HG02588 (cell line): ENCODE measurements at regions not wholly inside any gene's neighbourhood (a gene's known extent, or its start where the extent isn't known, plus 50 kb on each side); places are given as distances from the start of the nearest gene placed in this dataset.

ENCODE experiments used
- ATAC-seq: cut with Tn5 transposase; IDR thresholded peaks from one replicate; pipeline ENCODE4 v1.9.1; 2021; ENCODE audit warnings: mild to moderate bottlenecking, moderate library complexity; ENCODE audit not compliant: unreplicated experiment

DNA sequence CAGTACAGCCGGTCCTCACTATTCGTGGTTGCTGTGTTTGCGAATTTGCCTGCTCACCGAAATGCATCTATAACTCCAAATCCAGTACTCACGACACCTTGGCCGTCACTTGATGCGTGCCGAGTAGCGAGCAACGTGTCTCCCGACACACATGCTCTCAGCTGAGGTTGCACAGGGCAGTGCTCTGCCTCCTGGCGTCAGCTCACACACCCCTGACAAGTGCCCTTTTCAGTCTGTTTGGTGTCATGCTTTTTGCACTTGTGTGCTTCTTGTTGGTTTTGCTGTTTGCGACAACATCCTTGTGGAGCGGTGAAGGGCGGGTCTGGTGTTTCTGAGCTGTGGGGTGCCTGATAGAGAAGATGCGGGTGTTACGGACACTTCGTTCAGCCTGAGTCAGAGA, 110.4 kb upstream of the RFLNA start:
- no peak for ATAC-seq

DNA sequence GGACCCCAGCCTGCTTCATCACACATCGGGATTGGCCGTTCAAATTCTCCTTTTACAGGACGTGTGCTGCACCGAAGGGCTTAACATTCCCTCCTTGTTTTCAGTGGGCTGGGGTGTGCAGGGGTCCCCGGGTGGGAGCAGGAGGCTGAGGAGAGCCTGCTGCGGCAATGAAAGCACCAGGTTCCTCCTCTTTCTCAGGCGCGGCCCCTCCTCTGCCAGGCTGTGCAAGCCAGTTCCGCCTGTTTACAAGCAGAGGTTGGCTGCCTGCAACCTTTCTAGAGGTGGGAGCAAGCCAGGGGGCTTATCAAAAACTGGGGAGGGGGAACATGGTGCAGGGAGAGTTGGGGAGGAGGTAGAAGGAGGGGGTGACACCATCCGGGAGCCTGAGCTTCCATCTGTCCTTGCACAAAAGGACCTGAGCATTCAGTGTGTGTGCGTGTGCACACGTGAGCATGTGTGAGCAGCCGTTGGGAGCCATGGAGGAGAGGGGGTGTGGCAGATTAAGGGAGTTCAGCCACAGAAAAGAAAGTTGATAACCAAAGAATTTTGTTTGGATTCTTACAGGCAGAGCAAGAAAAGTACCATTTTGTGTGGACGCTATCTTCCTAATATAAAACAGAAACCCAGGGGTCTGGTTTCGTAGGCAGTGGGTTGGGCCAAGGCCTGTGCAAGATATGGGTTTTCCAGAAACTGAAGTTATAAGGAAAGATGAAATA, 108.8 kb upstream of the RFLNA start:
- no peak for ATAC-seq

DNA sequence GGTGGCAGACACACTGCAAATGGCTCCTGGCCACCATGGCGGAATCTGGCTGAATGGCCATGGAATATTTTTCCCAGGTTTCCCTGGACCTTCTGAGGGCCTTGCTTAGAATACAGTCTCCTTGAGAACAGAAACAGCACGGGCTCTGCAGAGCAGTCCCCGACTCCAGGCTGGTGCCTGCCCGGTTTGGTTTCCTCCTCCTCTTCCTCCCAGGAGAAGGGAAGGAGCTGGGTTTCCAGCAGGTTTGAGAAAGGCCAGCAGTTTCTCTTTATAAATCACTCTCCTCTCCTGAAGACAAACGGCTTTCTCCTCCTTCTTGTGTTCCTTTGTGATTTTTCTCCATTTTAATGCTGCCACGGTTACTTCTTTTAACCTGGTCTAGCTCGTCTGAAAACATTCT, 106.8 kb upstream of the RFLNA start:
- ATAC-seq = no peak

DNA sequence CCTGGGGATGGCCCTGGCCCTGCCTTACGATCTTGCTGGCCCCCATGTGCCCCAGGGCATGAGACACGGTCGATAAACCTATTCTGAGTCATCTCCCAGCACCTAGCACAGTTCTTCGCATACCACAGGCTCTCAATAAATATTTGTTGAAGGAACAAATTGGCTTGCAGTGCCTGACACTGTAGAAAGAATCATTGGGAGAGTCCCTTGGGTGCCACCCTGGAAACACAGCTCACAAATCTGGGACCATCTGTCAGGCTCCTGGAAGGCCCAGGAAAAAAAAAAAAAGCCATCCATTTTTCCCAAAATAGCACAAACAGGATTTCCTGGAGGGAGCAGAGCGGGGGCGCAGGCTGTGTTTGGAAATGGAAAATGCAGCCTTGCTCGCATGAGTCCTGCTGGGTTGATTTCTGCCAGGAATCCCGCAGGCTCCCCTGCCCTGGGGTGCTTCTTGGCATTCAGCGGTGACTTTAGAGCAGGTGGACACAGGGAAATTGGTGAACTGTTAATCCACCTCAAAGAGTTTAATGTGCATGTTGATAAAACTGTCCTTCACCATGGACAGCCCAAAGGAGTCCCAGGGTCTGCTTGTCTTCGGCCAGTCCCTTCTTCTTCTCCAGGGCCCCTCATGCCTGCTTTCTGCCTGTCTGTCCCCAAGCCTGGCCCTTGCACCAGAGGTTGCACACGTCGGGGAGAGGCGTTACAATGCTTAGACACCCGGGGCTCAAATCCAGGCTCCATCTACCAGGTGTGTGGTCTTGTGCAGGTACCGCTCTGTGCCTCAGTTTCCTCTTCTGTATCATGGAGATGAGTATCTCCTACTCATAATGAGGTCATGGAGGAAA, 106.1 kb upstream of the RFLNA start:
- ATAC-seq = no peak

DNA sequence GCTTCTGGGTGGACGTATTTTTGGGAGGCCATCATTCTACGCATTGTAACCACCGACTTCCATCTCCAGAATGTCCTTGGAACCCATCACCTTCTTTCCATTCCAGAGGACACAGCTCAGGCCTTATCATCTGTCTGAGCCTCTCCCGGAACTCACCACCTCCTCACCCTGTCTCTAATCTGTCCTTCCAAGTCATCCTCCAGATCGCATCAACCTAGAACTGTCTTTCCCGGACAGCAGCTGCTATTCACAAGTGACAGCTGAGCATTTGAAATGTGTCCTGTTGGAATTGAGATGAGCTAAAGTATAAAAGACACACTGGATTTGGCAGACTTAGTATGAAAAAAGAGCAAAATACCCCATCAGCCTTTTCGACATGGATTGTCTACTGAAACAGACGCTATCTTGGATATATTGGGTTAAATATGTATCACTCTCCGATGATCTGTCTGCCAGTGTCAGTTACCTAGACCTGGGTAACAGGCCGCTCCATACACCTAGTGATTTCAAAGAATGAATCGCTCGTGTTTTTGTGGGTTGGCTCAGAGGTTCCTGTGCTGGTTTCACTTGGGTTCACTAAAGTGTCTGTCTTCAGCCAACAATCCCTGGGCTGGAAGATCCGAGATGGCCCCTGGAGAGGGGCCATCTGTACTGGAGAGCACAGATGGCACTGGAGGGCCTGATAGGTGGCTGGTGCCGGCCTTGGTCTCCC, 104.4 kb upstream of the RFLNA start:
- ATAC-seq = no peak

DNA sequence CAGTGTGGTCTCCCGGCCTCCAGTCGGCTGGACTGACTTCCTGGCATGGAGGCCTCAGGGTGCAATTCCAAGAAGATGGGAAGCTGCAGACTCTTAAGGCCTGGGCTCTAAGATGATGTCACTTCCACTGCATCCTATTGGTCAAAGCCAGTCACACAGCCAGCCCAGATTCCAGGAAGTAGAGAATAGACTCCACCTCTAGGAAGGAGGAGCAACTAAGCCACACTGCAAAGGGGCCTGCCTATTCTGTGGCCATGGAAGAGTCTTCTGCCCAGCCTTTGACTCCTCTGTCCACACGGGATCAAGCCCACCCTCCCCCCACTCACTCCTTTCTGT, 103.9 kb upstream of the RFLNA start:
- ATAC-seq = no peak

DNA sequence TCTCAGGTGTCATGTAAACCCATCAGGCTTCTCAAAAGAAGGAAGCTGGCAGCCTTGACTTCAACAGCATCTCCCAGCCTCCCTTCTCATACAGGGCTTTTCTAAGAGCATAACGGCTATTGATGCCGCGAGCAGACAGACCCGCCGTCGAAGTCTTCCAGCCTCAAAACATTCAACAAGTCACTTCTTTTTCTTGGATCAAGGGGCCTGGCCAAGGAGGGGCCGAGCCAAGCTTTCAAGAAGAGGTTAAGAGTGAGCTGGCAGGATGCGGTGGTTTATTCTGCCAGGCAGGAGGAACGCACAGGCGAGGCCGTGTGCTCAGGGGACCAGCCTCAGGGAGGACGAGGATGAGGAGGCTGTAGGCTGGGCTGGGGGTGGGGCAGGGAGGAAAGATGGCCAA, 102.9 kb upstream of the RFLNA start:
- no peak for ATAC-seq

DNA sequence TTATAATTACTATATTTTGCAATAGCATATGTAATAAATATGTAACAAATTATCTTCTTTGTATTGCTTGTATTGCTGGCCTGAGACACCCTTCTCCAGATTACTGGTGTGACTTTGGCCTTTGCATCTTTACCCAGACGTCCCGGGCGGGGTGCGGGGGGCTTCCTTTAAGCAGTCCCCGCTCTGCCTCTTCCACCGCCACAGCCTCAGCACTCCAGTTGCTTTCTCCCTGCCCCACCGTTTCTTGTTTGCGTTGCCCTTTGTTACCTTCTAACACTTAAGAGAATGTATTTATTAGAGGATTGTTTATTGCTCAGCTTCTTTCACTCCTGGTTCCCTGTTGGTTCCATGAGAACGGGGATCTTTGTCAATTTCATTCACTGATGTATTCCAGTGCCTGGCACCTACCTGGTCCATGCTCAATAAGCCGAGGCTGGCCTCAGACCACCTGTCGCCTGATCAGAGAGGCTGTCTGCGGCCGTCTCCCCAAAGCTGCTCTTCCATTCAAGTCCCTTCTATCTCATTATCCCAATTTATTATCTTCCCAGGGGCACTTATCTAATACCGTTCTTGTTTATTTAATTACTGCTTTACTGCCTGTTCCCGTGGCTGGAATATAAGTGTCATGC, 100.5 kb upstream of the RFLNA start:
- ATAC-seq = no peak

DNA sequence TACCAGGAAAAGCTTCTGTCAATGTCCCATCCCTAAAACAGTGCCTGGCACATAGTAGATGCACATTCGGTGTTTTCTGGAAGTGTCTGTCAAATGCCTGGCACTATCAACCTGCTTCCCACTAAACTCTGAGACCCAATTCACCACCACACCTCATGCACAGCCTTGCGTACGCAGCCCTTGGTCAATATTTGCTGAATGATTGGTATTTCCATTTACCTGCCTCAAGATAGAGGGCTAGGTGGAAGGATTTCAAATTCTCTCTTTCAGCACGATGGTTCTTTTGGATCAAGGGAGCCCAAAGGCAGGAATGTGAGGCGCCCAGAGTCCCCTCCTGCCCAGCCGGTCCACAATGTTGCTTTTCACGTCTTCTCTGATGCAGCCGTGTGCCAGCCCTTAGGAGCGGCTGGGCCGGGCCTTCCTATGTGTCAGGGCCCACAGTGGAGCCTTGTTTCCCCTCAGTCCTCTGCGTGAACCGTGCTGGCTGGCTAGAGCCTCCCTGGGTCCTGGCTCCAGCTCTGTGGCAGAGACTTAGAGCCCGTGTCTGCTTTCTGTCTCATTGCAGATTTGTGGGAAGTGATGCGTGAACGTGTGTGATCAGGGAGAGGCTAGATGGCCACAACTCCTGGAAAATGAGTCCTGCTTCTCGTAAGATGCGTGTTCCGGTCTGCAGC, 99.9 kb upstream of the RFLNA start:
- no peak for ATAC-seq

DNA sequence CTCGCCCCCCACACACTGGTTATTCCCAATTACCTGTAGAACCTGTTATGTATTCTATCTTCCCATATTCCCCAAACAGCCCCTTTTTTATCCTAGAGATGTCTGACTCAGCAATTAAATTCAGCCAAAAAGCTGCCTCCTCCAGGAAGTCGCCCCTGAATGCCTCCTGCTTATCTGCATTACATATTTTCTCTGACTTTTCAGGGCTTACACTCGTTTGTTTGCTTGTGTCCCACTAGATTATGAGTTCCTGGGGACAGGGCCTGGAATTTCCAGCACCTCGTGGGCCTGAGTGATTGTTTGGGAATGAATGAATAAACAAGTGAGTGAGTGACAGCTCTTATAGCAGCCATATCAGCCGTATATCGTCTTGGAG, 99.3 kb upstream of the RFLNA start:
- no peak for ATAC-seq

DNA sequence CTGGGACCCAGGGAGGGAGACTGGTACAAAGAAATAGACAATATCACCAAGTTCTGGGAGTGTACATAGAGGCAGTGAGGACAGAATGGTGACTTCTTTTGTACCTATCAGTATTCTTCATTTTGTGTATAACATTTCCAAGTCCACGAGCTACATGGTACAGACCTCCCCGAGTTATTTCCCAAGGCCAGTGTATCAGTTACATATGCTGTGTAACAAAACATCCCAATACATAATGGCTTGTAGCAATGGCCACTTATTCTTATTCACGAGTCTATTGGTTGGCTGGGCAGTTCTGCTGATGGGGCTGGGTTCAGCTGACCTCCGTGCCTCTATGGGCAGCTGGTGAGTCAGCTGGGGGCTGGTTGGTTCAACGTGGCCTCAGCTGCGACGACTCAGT, 98.7 kb upstream of the RFLNA start:
- no peak for ATAC-seq

DNA sequence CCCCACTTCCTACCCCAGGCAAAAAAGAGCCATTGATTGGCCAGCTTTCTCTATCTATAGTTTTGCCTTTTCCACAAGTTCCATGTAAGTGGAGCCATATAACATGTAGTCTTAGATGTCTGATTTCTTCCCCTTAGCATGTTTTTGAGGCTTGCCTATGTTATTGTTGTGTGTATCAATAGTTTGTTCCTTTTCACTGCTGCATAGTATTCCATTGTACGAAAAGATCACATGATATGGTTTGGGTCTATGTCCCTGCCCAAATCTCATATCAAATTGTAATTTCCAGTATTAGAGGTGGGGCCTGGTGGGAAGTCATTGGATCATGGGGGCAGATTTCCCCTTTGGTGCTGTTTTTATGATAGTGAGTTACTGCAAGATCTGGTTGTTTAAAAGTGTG, 93.6 kb upstream of the RFLNA start:
- no peak for ATAC-seq

DNA sequence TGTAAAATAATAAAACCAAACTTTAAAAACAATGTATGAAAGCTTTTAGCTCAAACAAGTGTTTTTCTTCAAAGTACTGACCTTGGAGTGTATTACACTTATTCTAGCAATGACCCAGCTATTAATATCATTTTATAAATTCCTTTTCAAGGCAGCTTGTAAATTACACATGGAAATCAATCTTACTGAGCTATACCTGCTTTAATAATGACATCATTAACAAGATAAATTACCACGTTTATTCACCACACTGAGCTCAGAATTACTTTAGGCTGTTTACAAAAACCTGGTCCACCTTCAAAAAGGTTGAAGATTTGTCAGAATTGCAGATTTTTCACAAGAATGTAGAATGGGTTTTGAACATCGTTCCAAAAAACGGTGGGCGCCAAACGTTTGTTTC, 91.7 kb upstream of the RFLNA start:
- ATAC-seq = no peak

DNA sequence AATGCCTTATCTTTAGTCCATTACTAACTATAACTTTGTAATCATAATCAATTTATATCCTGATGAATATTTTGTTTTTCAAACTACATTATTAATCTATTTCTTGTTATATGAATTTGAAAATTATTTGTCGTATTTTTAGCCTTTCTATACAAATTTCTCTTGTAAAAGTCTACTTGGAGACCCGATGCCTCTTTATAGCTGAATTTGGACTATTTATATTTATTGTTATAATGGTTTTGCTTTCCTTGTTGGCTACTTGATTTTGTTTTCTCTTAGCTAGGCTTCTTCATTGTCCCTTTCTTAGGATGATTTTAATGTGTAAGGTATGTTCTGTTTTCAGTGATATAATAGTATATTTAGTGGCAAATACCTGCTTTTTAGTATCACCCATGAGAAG, 89.5 kb upstream of the RFLNA start:
- no peak for ATAC-seq

DNA sequence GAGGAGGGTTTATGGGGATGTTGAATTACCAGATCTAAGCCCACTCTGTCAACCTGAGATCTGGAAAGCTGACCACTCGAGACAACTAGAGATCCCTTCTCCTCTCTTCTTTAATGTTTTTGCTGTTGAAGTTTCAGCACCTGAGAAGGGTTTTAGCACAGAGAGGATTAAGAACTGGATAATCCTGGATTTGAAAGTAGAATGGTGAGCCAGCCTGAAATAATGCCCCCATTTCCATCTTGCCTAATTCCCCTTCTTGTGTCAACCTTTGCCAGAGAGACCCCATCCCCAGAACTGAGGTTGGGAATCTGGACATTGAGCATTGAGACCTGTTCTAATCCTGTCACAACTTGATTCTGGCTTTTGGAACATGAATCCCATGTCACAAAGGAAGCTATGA, 87.8 kb upstream of the RFLNA start:
- no peak for ATAC-seq

DNA sequence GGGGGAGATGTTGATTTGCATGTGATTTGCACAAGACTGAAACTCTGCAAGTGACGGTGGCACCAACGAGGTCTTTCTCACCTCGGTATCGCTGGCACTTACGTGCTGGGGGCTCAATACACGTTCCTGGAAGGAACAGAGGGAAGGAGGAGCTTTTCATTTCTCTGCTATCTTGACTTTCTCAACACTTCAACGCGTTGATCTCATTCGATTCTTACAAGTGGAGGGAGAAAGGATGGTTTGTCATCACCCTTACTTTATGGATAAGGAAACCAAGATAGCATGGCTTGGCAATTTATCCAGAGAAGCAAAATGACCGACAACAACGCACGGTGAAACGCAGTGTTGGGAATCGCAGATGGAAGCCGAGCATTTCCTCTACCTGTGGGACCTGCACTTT, 87.3 kb upstream of the RFLNA start:
- no peak for ATAC-seq

DNA sequence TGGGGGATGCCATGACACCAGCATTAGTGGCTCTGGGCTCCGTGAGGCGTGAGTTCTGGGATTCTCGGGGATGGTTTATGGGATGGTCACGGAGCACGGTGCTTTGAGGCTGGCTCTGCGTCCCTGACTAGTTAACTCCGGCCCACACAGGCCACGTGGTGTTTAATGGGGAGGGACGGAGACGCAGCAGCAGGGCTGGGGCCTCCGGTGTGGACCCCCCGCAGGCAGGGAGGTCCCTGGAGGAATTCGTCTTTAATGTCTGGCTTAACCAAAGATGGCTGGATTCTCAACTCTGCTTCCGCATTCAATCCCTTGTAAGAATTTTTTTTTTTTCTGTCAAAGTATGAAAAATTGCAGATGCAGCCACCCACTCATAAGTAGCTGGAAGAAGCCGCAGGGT, 86.4 kb upstream of the RFLNA start:
- no peak for ATAC-seq

DNA sequence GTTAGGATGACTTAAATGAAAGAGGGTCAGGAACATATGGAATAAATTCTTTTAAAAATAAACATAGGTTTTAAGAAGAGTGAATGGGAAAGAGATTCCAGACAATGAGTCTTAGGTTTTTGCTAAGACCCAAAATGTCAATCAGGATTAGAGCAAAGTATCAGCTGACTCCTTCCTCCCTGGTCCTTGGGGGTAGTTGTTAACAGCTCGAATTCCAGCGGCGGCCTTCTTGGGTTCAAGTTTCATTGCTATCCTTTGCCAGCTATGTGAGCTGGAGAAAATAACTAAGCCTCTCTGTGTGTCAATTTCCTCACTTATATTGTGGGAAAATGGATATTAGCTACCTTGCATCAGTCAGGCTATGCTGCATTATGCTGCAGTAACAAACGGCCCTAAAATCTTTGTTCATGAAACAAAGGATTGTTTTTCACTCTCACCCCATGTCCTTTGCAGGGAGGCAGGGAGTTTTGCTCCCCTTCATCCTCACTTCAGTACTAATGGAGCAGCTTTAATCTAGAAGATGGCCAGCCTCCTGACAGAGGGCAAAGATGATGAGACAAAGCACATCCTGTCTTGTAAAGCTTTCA, 83.8 kb upstream of the RFLNA start:
- no peak for ATAC-seq

DNA sequence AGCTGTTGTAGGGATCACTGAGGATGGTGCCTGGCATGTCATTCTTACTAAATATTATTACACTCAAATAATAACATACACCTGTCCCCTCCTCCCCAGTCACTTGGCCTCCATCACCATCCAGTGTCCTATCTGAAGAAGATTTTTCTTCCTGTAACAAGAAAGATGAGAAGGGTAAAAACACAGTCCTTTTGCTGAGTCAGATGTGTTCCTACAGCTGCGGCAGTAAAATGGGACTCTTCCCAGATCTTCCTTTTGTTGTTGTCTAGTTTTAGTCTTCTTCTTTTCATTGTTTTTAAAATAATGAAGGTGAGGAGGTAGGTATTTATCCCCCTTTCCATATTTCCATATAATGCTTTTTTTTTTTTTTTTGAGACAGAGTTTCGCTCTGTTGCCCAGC, 83.1 kb upstream of the RFLNA start:
- no peak for ATAC-seq

DNA sequence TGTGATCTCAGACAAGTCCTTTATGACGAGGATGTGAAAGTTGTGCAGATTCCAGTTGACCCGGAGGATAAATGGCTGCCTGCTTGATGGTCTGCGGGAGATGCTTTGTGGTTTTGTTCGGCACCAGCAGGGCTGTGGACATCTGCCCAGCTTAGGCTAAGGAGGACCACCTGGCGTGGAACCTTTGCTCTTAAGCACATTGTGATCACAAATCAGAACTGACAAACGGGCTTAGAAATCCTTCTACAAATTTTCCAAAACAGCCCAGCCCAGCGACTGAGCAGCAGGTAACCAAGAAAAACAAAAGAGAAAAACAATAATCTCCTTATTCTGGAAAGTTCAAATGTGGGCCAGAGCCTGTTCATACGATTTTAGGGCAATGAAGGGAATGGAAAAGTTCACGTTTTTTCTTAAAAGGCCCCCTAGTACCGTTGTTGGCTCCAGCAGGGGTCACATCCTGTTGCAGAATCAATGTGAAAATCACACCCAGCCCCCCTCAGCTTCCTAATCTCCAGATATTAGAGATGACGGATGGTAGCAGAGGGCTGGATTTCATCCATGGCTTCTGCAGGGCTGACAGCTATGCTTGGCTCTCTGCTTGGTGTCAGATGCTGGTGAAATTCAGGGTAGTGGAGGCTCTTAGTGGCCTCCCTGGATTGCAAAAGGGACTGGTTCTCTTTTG, 81.1 kb upstream of the RFLNA start:
- ATAC-seq = no peak
